ENCODE measurements at regions not wholly inside any gene's neighbourhood (a gene's known extent, or its start where the extent isn't known, plus 50 kb on each side); places are given as distances from the start of the nearest gene placed in this dataset.

DNA sequence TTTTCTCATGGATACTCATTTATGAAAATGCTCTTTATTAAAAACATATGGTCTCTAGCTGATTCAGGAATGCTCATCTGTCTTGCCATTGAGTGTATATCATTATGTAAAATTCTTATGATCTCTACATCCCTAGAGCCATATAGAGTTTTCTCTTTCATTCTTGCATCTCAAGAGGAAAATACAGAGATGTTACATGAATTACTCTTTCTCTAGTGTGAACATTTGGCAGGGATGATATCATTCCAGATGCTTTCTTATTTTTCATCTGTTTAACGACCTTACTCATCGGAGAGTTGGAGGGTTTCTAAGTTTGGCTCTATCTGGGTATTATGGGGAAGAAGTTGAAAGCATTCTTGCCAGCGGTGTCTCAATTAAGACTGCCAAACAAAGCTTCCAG is 202.9 kb upstream of the SLC7A11 start:
- TF ChIP-seq, protein P1, sequence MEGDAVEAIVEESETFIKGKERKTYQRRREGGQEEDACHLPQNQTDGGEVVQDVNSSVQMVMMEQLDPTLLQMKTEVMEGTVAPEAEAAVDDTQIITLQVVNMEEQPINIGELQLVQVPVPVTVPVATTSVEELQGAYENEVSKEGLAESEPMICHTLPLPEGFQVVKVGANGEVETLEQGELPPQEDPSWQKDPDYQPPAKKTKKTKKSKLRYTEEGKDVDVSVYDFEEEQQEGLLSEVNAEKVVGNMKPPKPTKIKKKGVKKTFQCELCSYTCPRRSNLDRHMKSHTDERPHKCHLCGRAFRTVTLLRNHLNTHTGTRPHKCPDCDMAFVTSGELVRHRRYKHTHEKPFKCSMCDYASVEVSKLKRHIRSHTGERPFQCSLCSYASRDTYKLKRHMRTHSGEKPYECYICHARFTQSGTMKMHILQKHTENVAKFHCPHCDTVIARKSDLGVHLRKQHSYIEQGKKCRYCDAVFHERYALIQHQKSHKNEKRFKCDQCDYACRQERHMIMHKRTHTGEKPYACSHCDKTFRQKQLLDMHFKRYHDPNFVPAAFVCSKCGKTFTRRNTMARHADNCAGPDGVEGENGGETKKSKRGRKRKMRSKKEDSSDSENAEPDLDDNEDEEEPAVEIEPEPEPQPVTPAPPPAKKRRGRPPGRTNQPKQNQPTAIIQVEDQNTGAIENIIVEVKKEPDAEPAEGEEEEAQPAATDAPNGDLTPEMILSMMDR (conservative IDR thresholded peaks at IDR 0.05; ENCODE audit: low read depth, low read length): no peak
- TF ChIP-seq SMC3 (IDR thresholded peaks at IDR 0.05; ENCODE audit: low read depth, low read length) (no peak), CHD1 (IDR thresholded peaks at IDR 0.05; ENCODE audit: low read depth, low read length) (no peak)
